ENCODE measurements at regions not wholly inside any gene's neighbourhood (a gene's known extent, or its start where the extent isn't known, plus 50 kb on each side); places are given as distances from the start of the nearest gene placed in this dataset.

DNA sequence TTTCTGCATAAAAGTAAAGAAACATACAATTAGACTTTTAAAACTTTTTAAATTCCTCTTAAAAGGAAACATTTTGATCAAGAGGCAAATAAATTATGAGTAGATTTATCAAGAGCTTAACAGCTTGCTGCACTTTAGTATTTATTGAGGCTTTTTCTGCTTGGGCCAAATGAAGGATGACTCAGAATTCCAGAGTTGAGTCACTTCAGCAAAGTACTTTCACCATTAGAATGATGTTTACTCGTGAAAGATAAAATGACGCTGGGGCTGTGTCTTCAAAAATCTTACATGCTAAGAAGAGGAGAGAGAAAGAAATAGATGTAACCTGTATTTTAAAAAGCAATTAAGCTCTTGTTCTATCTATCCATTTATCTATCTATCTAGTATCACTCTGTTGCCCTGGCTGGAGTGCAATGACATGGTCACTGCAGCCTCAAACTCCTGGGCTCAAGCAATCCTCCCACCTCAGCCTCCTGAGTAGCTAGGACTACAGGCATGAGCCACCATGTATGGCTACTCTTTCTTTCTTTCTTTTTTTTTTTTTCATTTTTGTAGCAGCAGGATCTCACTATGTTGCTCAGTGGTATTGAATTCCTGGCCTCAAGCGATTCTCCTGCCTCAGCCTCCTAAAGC, 75.3 kb upstream of the RIOK3 start:
- H3K4me1 Mint-ChIP-seq (ENCODE audit: low read depth), result peaks cover 13% of the 10 kb centered on the region
- H3K36me3 Mint-ChIP-seq, result no peaks in the 10 kb centered on the region
- POLR2A ChIA-PET, result no interaction called here
- no peaks in the 10 kb centered on the region for H3K27me3 Mint-ChIP-seq
- DNase-seq, result no peak
- intact Hi-C loops (cut with micrococcal nuclease), result loop anchor here (1.0 to 5.0 kb wide), 4 partner anchors 147 to 445 kb away; partner anchors contain the start of gene RBBP8
- CTCF ChIA-PET, result interaction anchor here (1.3 to 4.6 kb wide), 5 partner anchors 34 to 248 kb away, joined by 4 to 27 read pairs (median 16); no protein-coding TSS in a partner anchor
- no peaks in the 10 kb centered on the region for H3K9me3 Mint-ChIP-seq
- no peak overlapping the region for H3K4me3 Mint-ChIP-seq
- H3K27ac Mint-ChIP-seq, result peak overlapping the region; percentile 28

DNA sequence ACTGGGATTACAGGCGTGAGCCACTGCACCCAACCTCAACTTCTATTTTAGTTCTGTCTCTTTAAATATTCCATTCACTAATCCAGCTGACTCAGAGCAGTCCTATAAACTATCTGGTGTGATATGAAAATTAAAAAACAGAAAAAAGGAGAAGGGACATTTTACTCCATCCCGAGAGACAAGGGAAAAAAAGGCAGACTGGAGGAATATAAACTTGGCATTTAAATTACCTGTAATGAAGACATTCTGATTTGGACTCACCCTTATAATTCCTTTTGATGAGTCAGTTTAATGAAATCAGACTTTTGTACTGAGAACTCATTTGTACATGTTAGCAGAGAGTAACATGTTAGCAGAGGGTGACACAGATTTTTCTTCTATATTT, 74.8 kb upstream of the RIOK3 start:
- Mint-ChIP-seq H3K4me1 (ENCODE audit: low read depth) (peaks cover 13% of the 10 kb centered on the region), H3K27ac (peak overlapping the region; percentile 28), H3K4me3 (no peak overlapping the region), H3K9me3 (no peaks in the 10 kb centered on the region), H3K36me3 (no peaks in the 10 kb centered on the region), H3K27me3 (no peaks in the 10 kb centered on the region)
- POLR2A ChIA-PET, result no interaction called here
- CTCF ChIA-PET, result interaction anchor here (1.3 to 4.6 kb wide), 8 partner anchors 34 to 579 kb away, joined by 3 to 27 read pairs (median 10); no protein-coding TSS in a partner anchor
- no peak for DNase-seq
- intact Hi-C loops (cut with micrococcal nuclease), result loop anchor here (1.0 to 5.0 kb wide), 3 partner anchors 147 to 446 kb away; partner anchors contain the start of gene RBBP8

DNA sequence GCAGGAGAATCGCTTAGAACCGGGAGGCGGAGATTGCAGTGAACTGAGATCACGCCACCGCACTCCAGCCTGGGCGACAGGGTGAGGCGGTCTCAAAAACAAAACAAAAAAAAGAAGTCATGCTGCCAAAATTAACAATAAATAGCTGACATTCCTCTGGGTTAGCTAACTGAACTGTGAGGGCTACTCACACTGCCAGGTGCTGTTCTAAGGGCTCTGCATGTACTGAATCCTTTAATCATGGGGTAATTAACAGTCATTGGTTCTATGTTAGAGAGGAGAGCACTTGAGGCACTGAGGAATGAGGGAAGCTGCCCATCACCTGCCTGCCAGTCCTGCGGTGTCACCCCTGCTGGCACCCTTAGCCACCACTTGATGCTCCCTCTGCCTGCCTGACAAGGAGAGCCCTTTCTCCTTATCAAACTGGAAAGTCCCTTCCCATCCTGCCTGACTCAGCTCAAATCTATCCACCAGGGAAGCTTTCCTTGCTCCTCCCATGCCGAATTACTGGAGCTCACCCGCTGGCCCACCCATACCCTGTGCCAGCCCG, 73.0 kb upstream of the RIOK3 start:
- ChIA-PET POLR2A (no interaction called here), CTCF (interaction anchor here (1.4 to 4.6 kb wide), 7 partner anchors 32 to 581 kb away, joined by 4 to 27 read pairs (median 13); no protein-coding TSS in a partner anchor)
- no peak for DNase-seq
- no peak overlapping the region for H3K27ac Mint-ChIP-seq
- H3K27me3 Mint-ChIP-seq, result no peaks in the 10 kb centered on the region
- peaks cover 21% of the 10 kb centered on the region for H3K4me1 Mint-ChIP-seq (ENCODE audit: low read depth)
- H3K4me3 Mint-ChIP-seq, result no peak overlapping the region
- no peaks in the 10 kb centered on the region for H3K36me3 Mint-ChIP-seq
- H3K9me3 Mint-ChIP-seq, result no peaks in the 10 kb centered on the region
- intact Hi-C loops (cut with micrococcal nuclease), result no loop called here

DNA sequence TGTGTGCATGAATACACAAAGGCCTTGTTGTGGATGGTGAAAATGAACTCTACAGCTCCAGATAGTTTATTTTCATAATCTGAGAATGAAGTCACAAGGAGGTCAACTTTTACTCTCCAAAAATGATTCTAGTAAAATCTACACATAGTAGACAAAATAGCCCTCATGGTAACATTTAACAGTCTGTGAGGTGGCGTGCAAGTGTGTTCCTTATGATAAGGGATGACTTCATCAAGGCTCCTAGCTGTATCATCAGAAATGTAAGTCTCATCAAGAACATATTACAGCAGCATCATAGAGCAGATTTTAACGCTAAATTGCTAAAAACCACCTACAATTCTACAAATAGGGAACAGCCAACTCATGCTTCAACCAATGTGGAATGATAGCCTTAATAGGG, 72.3 kb upstream of the RIOK3 start:
- no peak for DNase-seq
- peaks cover 27% of the 10 kb centered on the region for H3K4me1 Mint-ChIP-seq (ENCODE audit: low read depth)
- CTCF ChIA-PET, result interaction anchor here (3.2 to 4.6 kb wide), 3 partner anchors 31 to 249 kb away, joined by 13 to 27 read pairs (median 16); no protein-coding TSS in a partner anchor
- intact Hi-C loops (cut with micrococcal nuclease), result no loop called here
- H3K27me3 Mint-ChIP-seq, result no peaks in the 10 kb centered on the region
- H3K36me3 Mint-ChIP-seq, result no peaks in the 10 kb centered on the region
- POLR2A ChIA-PET, result no interaction called here
- no peaks in the 10 kb centered on the region for H3K9me3 Mint-ChIP-seq
- no peak overlapping the region for H3K4me3 Mint-ChIP-seq
- no peak overlapping the region for H3K27ac Mint-ChIP-seq

DNA sequence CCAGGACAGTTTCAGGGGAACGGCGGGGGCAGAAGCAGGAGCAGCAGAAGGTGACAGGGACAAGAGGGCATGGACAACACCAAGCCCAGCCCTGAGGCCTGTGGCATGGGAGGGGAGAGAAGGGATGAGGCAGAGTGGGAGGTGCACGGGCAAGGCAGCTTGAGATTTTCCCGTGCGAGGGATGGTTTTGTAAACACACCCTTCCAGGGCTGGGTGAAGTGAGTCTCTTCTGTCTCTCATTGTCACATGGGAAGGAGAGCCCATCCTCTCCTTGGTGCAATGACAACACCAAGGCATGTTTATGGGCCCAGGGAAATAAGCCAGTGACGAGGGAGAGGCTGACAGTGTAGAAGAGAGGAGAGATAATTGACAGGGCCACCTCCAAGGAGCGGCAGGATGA, 69.6 kb upstream of the RIOK3 start:
- Mint-ChIP-seq H3K4me3 (no peak overlapping the region), H3K4me1 (ENCODE audit: low read depth) (peaks cover 16% of the 10 kb centered on the region), H3K27ac (no peak overlapping the region), H3K36me3 (no peaks in the 10 kb centered on the region), H3K27me3 (no peaks in the 10 kb centered on the region), H3K9me3 (no peaks in the 10 kb centered on the region)
- CTCF ChIA-PET, result interaction anchor here (1.1 kb wide), 1 partner anchor 30 kb away, joined by 3 read pairs; no protein-coding TSS in a partner anchor
- DNase-seq, result no peak
- intact Hi-C loops (cut with micrococcal nuclease), result no loop called here
- POLR2A ChIA-PET, result no interaction called here

DNA sequence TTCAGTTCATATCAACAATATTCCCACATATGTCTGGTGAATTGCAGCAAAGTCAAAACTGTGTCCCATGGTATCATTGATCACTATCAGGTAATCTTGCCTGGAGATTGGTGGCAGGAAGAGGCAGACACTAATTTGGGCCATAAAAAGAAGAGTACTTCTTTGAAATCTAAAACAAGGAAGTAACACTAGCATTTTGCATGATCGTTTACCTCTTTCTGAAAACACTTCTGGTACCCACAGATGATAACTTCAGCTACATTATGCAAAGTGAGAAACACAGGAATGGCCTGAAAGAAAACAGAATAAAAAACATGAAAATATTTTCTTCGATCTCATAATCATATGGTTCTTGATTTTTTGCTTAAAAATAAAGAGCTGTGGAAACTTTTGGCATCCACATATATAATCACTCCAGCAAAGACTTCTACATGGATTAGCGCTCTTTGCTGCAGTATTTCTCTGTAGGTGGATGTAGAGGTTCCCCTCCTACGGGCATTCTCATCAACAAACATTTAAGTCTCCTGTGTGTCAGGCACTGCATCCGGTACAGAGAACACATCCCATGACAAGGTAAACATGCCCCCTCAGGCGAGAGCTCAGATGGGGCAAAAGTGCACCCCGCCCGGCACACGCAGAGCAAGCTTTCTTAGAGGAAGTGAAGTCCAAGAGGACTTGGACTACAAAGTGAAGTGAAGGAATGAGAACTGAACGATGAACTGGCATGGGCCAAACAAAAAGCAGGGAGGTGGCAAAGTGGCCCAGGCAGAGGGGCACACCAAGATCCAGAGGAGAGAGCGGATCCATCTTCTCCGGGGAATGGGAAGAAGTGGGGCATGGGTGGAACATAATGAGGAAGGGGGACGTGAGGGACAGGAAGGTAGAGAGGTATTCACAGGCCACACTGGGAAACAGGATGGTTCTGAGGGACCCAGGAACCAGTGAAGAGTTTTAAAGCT, 68.0 kb upstream of the RIOK3 start:
- H3K4me3 Mint-ChIP-seq, result no peak overlapping the region
- intact Hi-C loops (cut with micrococcal nuclease), result no loop called here
- CTCF ChIA-PET, result no interaction called here
- H3K9me3 Mint-ChIP-seq, result no peaks in the 10 kb centered on the region
- H3K27ac Mint-ChIP-seq, result no peak overlapping the region
- peaks cover 14% of the 10 kb centered on the region for H3K4me1 Mint-ChIP-seq (ENCODE audit: low read depth)
- POLR2A ChIA-PET, result no interaction called here
- DNase-seq, result no peak
- H3K27me3 Mint-ChIP-seq, result no peaks in the 10 kb centered on the region
- H3K36me3 Mint-ChIP-seq, result peaks cover 2% of the 10 kb centered on the region

DNA sequence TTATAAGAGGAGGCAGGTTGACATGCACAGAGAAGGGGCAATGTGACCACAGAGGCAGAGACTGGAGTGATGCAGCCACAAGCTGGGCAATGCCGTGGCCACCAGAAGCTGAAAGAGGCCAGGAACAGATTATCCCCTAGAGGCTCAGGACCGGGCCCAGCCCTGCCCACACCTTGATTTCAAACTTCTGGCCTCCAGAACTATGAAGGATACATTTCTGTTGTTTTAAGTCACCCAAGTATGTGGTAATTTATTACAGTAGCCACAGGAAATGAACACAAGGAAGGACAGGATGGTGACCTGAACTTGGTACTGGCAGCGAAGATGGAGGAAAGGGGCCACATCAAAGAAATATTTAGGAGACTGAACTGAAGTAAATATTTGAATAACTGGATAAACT, 66.8 kb upstream of the RIOK3 start:
- DNase-seq, result no peak
- H3K4me1 Mint-ChIP-seq (ENCODE audit: low read depth), result peaks cover 14% of the 10 kb centered on the region
- H3K36me3 Mint-ChIP-seq, result peaks cover 2% of the 10 kb centered on the region
- POLR2A ChIA-PET, result no interaction called here
- H3K27me3 Mint-ChIP-seq, result no peaks in the 10 kb centered on the region
- CTCF ChIA-PET, result no interaction called here
- intact Hi-C loops (cut with micrococcal nuclease), result no loop called here
- H3K9me3 Mint-ChIP-seq, result no peaks in the 10 kb centered on the region
- H3K4me3 Mint-ChIP-seq, result no peak overlapping the region
- no peak overlapping the region for H3K27ac Mint-ChIP-seq

DNA sequence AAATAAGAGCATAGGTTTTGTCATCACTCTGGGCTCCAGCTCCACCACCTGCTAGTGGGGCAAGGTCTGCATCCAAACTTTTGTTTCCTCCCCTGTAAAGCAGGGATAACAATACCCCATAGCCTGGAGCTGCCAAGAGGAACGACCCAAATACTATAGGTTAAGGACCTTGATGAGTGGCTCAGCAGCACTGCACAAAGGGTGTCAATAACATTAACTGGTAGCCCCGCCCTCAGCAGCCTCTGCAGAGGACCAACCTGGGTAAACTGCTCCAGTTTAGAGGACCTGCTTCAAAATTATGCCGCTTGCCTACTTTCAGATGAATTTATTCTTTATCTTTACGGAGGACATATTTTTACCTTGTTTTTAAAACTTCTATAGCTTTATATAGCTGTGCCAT, 65.8 kb upstream of the RIOK3 start:
- CTCF ChIA-PET, result no interaction called here
- Mint-ChIP-seq H3K27me3 (no peaks in the 10 kb centered on the region), H3K4me3 (no peak overlapping the region), H3K27ac (no peak overlapping the region), H3K36me3 (peaks cover 2% of the 10 kb centered on the region), H3K4me1 (ENCODE audit: low read depth) (peaks cover 14% of the 10 kb centered on the region), H3K9me3 (no peaks in the 10 kb centered on the region)
- POLR2A ChIA-PET, result no interaction called here
- no peak for DNase-seq
- intact Hi-C loops (cut with micrococcal nuclease), result no loop called here

DNA sequence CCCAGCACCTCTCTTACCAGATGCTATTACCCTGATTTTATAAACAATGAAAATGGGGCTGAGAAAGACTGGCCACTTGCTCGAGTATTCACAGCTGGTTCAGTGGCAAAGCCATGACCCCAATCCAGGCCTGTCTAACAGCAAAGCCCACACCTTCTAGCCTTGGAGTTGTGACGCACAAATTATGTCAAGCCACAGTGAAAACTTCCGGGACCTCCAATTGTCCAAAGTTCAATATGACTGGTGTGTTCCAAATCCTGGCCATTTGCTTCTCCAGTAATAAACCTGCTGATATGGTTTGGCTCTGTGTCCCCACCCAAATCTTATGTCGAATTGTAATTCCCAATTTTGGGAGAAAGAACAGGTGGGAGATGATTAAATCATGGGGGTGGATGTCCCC, 64.7 kb upstream of the RIOK3 start:
- ChIA-PET CTCF (no interaction called here), POLR2A (no interaction called here)
- intact Hi-C loops (cut with micrococcal nuclease), result no loop called here
- no peaks in the 10 kb centered on the region for H3K27me3 Mint-ChIP-seq
- H3K9me3 Mint-ChIP-seq, result no peaks in the 10 kb centered on the region
- peaks cover 2% of the 10 kb centered on the region for H3K36me3 Mint-ChIP-seq
- DNase-seq, result no peak
- H3K27ac Mint-ChIP-seq, result no peak overlapping the region
- H3K4me3 Mint-ChIP-seq, result no peak overlapping the region
- H3K4me1 Mint-ChIP-seq (ENCODE audit: low read depth), result peaks cover 14% of the 10 kb centered on the region

DNA sequence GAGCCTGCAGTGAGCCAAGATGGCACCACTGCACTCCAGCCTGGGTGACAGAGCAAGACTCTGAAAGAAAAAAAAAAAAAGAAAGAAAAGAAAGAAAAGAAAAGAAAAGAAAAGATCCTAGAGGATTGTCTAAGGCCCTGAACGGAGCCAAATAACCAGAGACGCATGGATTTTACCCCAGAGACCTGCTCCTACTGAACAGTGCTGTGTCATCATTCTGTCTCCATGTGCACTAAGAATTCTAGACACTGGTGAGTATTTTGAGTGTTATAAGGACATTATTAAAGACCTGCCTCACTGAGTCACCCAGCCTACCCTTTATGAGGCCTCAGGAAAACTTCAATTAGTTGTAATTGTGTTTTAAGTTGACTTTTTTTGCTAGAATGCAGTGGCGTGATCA, 61.9 kb upstream of the RIOK3 start:
- ChIA-PET POLR2A (no interaction called here), CTCF (no interaction called here)
- Mint-ChIP-seq H3K4me1 (ENCODE audit: low read depth) (no peaks in the 10 kb centered on the region), H3K27ac (no peak overlapping the region), H3K4me3 (no peak overlapping the region), H3K9me3 (no peaks in the 10 kb centered on the region), H3K27me3 (no peaks in the 10 kb centered on the region), H3K36me3 (peaks cover 5% of the 10 kb centered on the region)
- intact Hi-C loops (cut with micrococcal nuclease), result no loop called here
- DNase-seq, result no peak

DNA sequence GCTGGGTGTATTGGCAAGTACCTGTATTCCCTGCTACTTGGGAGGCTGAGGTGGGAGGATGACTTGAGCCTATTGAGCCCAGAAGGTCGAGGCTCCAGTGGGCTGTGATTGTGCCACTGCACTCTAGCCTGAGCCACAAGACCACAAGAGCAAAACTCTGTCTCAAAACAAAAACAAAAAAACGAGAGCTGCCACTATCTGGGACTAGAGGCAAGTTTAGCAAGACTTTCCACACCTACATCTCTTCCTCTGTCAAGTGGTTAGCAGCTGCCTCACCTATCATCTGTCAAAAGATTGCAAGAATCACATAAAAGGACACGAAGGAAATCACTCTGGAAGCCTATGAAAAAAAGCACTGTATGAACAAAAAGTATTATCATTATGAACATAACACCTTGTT, 55.2 kb upstream of the RIOK3 start:
- Mint-ChIP-seq H3K9me3 (no peaks in the 10 kb centered on the region), H3K27ac (no peak overlapping the region), H3K4me3 (no peak overlapping the region), H3K27me3 (no peaks in the 10 kb centered on the region), H3K36me3 (peaks cover 3% of the 10 kb centered on the region), H3K4me1 (ENCODE audit: low read depth) (peaks cover 6% of the 10 kb centered on the region)
- DNase-seq, result no peak
- ChIA-PET CTCF (interaction anchor here (0.6 to 4.0 kb wide), 2 partner anchors 14 to 113 kb away, joined by 3 to 11 read pairs; no protein-coding TSS in a partner anchor), POLR2A (no interaction called here)
- intact Hi-C loops (cut with micrococcal nuclease), result no loop called here

DNA sequence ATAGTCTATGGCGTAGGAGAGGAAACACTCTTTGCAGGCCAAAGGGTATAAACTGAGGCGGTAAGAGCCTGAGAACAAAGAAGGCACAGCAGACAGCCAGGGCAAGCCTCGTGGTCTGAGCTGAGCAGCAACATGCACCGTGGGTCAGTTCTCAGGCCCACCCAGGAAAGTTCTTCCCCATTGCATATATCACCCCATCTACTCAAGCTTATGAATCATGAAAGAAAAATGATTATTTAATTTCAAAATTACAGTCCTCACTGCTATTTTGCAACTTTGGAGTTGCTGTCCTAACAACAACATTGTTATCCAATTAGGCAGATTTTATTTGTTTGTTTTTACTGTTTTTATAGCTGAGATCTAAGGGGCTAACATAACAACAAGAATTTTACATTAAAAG, 54.7 kb upstream of the RIOK3 start:
- H3K27me3 Mint-ChIP-seq, result no peaks in the 10 kb centered on the region
- H3K27ac Mint-ChIP-seq, result no peak overlapping the region
- H3K4me3 Mint-ChIP-seq, result no peak overlapping the region
- peaks cover 6% of the 10 kb centered on the region for H3K4me1 Mint-ChIP-seq (ENCODE audit: low read depth)
- POLR2A ChIA-PET, result no interaction called here
- no peaks in the 10 kb centered on the region for H3K9me3 Mint-ChIP-seq
- DNase-seq, result no peak
- intact Hi-C loops (cut with micrococcal nuclease), result no loop called here
- peaks cover 6% of the 10 kb centered on the region for H3K36me3 Mint-ChIP-seq
- CTCF ChIA-PET, result interaction anchor here (0.6 to 4.0 kb wide), 2 partner anchors 13 to 113 kb away, joined by 3 to 11 read pairs; no protein-coding TSS in a partner anchor
